Stimulated activated CD4-positive, alpha-beta T cell treated with anti-CD3 and anti-CD28 coated beads, Interleukin-12 subunit alpha, Interleukin-12 subunit beta, amount 100 ng/mL, for 24 hours (primary cell): ENCODE measurements at regions not wholly inside any gene's neighbourhood (a gene's known extent, or its start where the extent isn't known, plus 50 kb on each side); places are given as distances from the start of the nearest gene placed in this dataset.

ENCODE experiments used
- DNase-seq, 2 experiments: peaks; one replicate each; pipeline ENCODE4 v3.0.0-alpha.2; 2020; ENCODE audit warnings: low read depth in 2 of 2

DNA sequence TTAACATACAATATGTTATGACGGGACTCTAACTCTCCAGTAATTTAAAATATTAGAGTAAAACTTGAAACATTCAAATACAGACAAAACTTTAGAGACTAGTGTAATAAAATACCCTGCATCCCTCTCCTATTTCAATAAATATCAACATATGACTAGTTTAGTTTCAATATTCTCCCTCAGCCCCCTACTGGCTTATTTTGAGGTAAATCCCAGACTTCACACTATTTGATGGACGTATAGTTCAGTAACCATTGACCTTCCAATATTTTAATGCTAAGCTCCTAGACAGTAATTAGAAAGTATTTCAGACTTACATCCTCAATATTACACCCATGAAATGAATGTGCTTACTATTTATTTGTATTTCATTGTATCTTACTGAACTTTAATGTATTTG lies 180.7 kb upstream of the STARD13 start:
- no peak for DNase-seq

DNA sequence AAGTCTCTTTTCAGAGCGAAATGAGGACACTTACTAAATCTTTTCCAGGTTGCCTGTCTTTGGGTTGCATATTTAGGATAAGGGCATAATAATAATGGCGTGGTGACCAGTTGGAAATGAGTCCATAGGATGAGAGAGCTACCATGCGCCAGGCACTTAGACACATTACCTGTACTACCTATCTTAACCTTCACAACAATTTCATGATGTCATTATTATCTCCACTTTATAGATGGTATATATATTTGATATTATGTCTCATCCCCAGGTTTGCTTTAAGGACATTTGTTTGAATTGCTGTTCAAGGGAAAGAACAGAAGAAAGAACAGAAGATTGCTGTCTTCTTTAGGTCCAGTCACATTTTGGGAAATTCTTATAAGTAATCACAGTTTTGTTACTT lies 182.0 kb upstream of the STARD13 start:
- DNase-seq, result no peak

DNA sequence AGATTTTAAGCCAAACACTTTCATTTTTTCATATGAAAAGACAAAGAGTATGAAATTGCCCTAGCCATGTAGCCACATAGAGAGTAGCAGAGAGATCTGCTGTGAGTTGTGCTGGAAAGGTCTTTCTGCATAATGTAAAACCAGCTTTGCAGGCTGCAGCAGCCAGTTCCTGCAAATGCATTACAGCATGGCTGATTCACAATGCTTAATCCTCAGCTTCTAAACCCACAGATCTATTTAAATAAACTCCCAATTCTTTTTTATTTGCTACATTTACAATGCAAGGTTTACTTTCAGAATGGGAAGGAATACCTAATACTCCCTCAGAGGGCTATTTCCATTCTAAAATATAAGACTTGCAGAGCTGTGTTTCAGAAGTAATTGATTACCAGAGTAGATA lies 185.6 kb upstream of the STARD13 start:
- DNase-seq, result no peak

DNA sequence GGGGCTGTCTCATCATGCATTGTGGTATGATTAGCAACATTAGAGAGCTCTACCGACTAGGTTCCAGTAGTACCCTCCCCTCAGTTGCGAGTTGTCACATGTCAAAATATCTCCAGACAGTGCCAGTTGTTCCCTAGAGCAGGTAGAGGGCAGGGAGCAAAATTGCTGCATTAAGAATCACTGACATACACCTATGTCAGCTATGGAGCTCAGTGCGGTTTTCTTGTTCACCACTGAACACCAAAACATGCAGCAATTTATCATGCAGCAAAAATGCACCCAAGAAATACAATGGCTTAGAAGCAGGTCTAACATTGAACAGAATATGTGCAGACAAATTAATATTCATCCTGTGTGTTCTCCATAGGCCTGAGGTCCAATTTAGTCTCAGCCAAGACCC lies 186.9 kb upstream of the STARD13 start:
- DNase-seq, result no peak

DNA sequence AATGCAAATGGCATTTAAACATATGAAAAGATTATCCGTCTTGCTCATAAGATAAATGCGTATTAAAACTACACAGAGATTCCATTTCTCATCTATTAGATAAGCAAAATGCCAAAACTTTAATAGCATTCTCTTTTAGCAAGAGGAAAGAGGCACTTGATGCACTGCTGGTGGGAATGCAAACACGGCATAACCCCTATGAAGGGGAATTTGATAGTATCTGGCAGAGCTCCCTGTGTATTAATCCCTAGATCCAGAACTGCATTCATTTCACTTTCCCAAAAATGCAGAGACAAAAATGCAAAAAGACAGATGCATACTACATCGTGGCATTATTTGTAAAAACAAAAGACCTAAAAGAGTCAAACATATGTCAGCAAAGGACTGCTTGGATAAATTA lies 193.6 kb upstream of the STARD13 start:
- DNase-seq, result no peak

DNA sequence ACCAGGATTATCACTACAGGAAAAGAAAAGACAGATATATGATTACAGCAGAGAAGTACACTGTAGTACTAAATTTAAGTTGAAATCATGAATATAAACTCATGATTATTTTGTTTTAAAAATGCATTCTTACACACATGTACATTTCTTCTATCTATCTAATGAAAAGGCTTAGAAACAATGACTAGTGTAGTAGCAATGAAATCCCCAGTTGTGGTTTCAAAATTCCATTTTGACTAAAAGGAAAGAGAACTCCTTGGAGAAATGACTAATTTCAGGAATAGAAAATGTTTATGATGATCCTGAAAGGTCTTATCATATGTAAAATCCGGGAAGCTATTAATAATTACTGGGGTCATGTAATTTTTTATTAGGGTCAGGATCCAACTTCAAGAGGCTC lies 195.0 kb upstream of the STARD13 start:
- no peak for DNase-seq

DNA sequence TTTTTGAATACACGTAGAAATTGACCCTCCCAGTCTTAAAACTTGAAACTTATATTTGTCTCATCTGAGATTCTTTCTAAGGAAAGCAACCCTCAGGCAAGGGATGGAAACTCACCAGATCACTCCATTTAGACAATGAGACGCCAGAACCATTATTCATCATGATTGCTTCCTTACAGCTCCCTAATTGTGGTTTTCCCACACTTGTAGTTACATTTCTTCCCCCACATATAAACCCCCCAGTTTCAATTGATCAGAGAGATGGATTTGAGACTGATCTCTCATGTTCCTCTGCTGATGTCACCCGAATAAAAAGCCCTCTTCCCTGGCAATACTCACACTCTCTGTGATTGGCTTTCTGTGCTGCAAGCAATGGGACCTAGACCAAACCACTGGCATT lies 197.9 kb upstream of the STARD13 start:
- no peak for DNase-seq

DNA sequence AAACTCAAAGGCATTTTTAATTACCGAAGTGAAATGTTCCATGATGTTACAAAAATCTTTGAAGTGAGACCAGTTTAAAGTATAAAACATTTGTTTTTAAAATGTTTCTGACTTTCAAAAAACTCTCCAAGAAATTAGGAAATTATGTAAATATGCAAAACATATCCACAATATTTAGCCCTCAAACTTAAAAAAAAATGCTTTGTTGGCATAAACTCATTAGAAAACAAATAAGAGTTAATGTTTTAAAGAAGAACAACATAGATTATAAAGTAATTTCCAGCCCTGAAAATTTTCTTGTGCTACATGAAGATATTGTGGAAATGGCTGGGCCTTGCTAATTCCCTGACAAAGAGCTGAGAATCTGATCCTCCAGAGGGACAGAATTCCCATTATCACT lies 199.7 kb upstream of the STARD13 start:
- DNase-seq, result no peak

DNA sequence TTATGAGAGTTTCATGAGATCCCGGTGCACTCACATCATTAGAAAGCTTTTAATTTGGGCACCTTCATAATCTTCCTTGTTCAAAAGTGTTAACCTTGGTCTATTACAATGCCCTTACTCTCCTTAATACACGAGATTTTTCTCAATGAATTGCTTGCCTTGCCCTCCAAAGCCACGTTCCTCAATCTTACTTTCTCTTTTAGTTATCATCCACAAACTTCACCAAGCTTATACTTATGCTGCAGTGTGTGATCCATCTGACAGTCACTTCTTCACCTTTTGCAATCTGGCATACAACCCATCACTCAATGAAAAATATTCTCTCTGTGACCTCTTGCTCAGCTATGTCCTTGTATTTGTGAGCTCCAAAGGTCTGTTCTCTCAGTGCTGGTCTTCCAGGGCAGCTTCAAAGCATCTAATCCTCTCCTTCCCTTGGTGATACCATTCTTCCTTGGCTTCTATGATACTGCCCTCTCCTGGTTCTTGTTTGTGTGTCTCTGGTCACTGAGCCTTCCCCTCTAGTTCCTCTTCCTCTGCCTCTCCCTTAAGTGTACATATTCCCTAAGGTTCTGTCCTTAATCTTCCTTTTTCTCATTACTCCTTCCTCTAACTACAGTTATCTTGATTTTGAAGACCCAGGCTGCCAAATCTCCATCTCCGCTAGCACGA lies 202.2 kb upstream of the STARD13 start:
- no peak for DNase-seq

DNA sequence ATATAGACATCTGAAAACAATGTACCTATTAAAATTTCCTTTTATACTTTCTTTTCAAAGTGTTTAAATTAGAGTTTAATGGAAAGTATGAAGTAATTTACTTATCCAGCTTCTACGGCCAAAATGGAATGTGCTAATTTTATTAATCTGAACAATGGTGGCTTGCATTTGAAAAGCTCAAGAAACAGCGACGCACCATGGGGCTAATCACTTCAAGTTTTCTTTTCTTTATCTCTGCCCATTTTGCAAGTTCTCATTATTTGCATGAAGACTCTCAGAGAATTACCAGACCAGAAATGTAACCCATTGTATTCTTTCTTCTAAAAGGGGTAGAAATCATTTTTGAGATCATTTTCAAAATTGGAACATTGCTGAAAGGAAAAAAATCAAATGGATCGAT lies 204.0 kb upstream of the STARD13 start:
- DNase-seq, result no peak

DNA sequence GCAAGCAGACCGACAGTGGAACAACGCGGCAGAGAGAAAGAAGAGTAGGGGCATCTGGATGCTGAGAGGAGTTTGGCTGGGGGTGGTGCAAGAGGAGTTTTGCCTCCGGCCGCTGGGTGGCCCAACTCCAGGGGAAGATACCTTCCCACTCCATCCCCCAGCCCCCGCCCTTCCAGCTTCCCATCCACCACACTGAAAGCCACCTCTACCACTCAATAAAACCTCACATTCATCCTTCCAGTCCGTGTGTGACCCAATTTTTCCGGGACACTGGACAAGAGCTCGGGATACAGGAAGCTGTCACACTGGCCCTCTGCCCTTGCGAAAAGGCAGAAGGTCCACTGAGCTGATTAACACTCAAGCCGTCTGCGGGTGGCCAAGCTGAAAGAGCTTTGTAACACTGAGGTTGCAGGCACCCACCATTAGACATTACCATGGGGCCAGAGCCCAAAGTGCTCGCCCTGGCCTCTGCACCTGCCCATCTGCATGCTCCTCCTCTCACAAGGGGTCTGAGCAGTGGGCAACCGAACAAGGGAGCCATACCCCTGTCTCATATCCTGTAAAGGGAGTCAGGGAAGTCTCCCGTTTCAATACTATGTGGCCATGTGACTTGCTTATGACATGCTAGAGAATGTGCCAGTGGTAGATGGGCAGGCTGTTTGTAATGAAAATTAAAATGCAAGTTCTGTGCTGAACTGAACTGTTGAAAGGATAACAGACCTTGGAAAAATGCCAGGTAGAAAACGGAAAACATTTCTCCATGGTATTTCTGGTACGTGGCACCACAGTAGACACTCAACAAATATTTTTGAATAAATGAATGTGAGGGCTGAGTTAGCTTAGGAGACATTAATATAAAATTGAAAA lies 205.1 kb upstream of the STARD13 start:
- DNase-seq, result no peak

DNA sequence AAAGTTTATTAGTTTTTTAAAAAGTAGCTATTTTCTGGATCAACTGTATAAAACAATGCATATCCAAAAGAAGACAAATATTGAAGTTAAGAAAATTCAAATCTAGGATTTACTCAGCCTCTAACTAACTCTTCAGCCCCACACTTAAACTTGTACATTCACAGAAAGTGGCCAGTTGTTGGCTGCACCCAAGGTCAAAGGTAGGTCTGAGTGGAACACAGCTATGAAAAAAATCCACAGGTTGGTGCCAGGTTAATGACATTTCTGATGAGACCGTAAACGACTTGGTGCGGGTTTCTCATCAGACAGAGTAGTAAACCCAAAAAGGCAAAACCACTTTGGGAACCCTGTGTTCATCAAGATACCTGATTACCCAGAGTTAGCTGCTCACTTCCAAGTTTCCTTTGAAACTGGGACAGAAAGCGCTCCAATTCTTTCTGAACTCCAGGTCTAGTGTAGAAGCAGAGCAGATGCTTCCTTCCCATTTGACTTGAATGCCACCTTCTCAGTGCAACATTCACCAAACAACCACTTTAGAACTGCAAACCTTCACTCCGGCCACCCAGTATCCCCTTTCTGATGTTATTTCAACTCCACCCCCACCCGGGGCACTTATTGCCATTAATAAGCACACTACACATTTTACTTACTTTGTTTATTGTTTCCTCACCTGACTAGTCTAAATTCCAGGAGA lies 208.3 kb upstream of the STARD13 start:
- DNase-seq, result no peak

DNA sequence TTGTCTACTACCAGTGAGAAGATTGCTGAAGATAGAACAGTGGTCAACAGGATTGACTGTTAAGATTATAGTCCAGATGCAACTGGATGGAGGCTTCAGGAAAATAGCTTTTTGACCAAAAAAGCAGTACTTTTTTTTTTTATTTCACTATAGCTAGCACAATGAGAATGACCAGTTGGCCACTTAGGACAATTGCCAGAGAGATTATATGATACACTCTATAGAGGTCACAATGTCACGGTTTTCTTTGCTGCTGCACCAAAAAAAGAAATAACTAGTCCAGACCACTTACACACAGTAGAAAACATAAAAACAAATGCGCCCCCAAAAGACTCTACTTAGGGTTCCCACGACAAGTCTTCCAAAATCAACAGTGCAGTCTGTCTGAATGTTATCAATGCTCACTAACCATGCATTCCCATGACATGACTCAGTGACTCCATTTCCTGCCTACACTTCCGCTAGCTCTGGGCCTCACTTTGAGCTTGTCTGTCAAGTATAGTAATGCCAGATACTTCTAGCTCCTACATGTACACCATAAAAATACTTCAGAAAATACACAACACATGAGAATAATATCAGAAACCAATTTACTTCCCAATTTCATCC lies 209.1 kb upstream of the STARD13 start:
- DNase-seq, result no peak

DNA sequence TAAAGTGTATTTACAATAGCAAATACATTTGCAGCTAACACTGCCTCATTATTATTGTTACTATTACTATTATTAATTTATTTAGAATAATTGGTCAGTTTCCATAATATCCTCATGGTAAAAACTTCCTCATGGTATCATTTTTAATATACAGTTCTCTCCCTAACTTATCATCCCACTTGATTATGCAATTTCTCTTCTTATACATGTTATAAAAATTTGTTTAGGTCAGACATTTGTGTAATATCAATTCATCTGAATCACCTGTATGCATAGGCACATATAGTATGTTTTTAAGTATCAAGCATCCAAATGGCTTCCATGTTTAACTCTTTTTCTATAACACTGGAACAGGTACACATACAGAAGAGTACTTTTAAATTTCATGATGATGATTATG lies 210.8 kb upstream of the STARD13 start:
- DNase-seq, result no peak

DNA sequence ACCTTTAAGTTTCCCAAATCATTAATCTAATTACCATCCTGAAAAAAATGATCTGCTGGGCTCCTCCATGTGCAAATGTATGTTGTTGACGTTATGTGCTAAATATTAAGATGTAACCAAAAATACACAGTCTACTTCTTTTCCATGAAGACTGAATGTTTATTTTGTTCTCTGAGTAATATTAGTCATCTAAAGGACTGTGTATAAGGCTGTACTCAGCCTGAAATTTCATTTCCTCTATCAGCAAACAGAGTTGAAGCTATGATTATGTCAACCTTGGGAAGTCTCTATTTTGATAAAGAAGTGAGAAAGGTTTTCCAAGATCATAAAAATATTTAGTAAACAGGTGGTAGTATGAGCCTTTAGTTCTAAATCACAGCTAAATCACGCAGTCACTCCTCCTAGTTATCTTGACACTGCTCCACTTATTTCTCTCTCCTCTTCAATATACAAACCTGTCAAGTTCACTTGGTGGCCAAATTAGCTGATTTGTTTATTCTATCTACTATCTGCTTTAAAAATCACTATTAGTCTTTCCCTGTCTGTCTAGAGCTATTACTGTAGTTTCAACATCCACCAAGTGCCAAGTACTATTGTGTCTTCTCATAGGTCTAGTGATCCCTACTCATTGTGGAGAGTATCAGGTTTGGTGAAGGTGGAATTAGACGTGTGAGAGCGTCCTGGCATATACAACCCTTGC lies 211.7 kb upstream of the STARD13 start:
- no peak for DNase-seq

DNA sequence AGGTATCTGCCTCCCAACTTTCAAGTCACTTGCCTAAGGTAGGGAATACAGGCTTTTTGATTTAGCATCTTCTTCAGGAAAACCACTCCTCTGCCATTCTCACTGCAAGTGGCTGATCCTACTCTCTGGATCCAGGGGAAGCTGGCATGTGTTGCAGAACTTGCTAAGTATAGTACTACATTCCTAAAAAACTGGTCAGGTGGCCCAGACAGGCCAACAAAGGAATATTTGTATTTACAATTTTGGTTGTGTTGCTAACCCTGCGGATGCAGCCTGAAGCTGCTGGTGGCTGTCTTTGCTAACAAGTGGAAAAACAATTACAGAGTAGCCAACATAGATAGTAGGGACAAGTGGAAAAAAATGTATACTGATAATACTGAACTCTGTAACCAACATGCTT lies 222.5 kb upstream of the STARD13 start:
- no peak for DNase-seq

DNA sequence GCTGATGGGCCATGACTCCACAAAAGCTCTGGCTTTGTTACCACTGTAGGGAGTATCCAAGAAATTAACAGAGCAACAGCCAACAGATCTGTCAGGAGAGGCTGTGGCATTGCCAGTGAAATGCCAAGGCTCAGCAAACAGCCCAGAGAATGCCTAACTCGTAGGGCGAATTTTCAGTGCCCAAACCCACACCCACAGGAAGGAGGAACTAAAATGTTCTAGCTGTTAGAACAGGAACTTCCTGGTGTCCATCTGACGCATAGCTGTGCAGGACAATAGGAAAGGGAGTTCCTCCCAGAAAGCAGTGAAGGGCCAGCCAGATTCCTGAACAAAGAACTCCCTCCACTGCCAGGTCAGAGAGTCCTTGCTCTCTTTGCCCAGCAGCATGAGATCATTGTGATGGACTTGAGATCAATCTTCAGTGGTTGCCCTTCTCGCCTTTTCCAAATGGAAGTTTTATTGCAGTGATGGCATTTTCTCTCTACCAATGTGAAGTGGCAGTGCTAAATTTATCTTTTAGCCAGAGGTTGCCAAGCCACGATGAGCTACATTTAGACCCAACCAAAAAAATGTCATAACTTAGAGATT lies 224.2 kb upstream of the STARD13 start:
- no peak for DNase-seq

DNA sequence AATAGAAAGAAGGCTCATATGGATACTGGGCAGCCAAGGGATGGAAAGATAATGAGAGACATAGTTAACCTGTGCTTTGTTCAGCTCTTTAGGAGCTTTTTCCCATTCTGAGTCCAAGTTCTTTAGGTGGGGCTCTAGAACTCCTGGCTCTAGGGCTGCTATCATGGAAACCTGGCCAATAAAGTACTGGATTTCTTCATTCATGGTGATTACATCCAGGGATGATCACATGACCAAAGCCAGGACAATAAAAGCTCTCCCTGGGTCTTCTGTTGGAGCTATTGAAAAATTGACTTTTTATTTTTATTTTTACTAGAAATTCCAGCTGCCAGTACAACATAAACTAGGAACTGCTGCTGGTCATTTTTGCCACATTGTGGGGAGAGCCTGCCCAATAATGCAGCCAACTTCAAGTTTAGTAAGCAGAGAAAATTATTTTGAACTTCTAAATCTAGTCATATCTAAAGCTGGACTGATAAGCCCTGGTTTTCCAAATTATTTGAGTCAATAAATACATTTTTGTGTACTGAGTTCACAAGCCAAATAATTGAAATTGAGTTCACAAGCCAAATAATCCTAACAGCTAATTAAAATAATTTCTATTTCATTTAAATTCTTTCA lies 224.9 kb upstream of the STARD13 start:
- DNase-seq, result no peak

DNA sequence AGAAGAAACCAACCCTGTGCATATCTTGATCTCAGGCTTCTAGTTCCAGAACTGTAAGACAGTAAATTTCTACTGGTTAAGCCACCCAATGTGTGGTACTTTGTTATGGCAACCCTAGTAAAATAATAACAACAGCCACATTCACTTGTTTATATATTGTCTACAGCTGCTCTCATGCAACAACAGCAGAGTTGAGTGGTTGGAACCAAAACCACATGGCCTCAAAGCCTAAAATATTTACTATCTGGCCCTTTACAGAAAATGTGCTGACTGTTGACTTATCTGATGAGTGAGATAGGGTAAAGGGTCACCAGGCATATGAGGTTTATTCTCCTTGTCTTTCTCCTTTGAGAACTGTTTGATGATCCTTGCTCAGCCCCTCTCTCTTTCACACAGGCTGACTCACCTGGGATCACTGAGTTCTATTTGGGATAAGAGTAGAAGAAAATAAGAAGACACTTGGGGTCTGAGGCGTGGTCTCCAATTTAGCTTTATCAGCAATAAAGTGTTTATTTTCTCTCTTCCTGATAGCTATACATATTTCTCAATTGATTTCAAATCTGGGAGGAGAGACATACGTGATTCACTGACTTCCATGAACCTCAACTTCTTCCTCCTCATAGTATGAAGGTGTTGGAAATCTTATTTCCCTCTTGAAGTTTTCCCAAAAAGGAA lies 227.5 kb upstream of the STARD13 start:
- no peak for DNase-seq

DNA sequence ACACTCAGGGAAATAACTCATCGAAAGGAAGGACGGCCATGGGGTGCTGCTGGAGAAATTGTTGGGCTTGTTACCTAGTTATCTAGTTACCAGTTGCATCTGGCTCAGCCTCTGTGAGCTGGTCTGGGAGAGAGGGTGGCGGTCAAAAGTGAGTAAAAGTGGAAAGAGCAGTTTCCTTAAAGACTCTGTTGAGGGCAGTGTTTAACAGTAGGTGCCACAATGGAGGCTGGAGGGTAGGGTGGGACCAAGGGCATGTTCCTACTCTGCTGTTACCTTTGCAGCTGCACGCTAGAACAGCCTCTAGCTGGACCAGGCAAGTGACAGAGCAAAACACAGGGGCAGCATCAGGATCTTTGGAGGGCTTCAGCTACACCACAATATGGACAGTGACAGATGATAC lies 228.8 kb upstream of the STARD13 start:
- no peak for DNase-seq
